ENCODE measurements at regions not wholly inside any gene's neighbourhood (a gene's known extent, or its start where the extent isn't known, plus 50 kb on each side); places are given as distances from the start of the nearest gene placed in this dataset.

- TF ChIP-seq, protein P1, sequence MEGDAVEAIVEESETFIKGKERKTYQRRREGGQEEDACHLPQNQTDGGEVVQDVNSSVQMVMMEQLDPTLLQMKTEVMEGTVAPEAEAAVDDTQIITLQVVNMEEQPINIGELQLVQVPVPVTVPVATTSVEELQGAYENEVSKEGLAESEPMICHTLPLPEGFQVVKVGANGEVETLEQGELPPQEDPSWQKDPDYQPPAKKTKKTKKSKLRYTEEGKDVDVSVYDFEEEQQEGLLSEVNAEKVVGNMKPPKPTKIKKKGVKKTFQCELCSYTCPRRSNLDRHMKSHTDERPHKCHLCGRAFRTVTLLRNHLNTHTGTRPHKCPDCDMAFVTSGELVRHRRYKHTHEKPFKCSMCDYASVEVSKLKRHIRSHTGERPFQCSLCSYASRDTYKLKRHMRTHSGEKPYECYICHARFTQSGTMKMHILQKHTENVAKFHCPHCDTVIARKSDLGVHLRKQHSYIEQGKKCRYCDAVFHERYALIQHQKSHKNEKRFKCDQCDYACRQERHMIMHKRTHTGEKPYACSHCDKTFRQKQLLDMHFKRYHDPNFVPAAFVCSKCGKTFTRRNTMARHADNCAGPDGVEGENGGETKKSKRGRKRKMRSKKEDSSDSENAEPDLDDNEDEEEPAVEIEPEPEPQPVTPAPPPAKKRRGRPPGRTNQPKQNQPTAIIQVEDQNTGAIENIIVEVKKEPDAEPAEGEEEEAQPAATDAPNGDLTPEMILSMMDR (IDR thresholded peaks at IDR 0.05): no peak
- no peak for TF ChIP-seq POLR2A (IDR thresholded peaks at IDR 0.05)
Measured at GRCh38 chr20:53646550-53646949, 52.9 kb upstream of the ZNF217 start.

All from vagina (tissue), 2 donors.